ENCODE measurements at regions not wholly inside any gene's neighbourhood (a gene's known extent, or its start where the extent isn't known, plus 50 kb on each side); places are given as distances from the start of the nearest gene placed in this dataset.

GRCh38 chr20:24207803-24208300 is 219.3 kb upstream of the GGTLC1 start:
- in situ Hi-C loops (cut with MboI; ENCODE audit: low sequenced_read_pairs, unreplicated experiment), result no loop called here
- TF ChIP-seq CTCF (IDR thresholded peaks at IDR 0.05; ENCODE audit: borderline replicate concordance, control extremely low read depth, extremely low read depth, insufficient read depth, missing control alignments), result no peak
- DNase-seq (ENCODE audit: low spot score), result no peak

GRCh38 chr20:24206995-24207394 is 218.4 kb upstream of the GGTLC1 start:
- in situ Hi-C loops (cut with MboI; ENCODE audit: low sequenced_read_pairs, unreplicated experiment), result no loop called here
- TF ChIP-seq CTCF (IDR thresholded peaks at IDR 0.05; ENCODE audit: borderline replicate concordance, control extremely low read depth, extremely low read depth, insufficient read depth, missing control alignments), result no peak
- DNase-seq (ENCODE audit: low spot score), result no peak

GRCh38 chr20:24203526-24204183 is 215.1 kb upstream of the GGTLC1 start:
- TF ChIP-seq CTCF (IDR thresholded peaks at IDR 0.05; ENCODE audit: borderline replicate concordance, control extremely low read depth, extremely low read depth, insufficient read depth, missing control alignments), result no peak
- DNase-seq (ENCODE audit: low spot score), result no peak
- in situ Hi-C loops (cut with MboI; ENCODE audit: low sequenced_read_pairs, unreplicated experiment), result no loop called here

- in situ Hi-C loops (cut with MboI; ENCODE audit: low sequenced_read_pairs, unreplicated experiment), result no loop called here
- no peak for DNase-seq (ENCODE audit: low spot score)
- no peak for TF ChIP-seq CTCF (IDR thresholded peaks at IDR 0.05; ENCODE audit: borderline replicate concordance, control extremely low read depth, extremely low read depth, insufficient read depth, missing control alignments)
These were observed 210.9 kb upstream of the GGTLC1 start for GRCh38 chr20:24199501-24199900.

- TF ChIP-seq CTCF (IDR thresholded peaks at IDR 0.05; ENCODE audit: borderline replicate concordance, control extremely low read depth, extremely low read depth, insufficient read depth, missing control alignments), result no peak
- DNase-seq (ENCODE audit: low spot score), result no peak
- in situ Hi-C loops (cut with MboI; ENCODE audit: low sequenced_read_pairs, unreplicated experiment), result no loop called here
These were observed 205.6 kb upstream of the GGTLC1 start for GRCh38 chr20:24194143-24194542.

- in situ Hi-C loops (cut with MboI; ENCODE audit: low sequenced_read_pairs, unreplicated experiment), result no loop called here
- TF ChIP-seq CTCF (IDR thresholded peaks at IDR 0.05; ENCODE audit: borderline replicate concordance, control extremely low read depth, extremely low read depth, insufficient read depth, missing control alignments), result no peak
- DNase-seq (ENCODE audit: low spot score), result no peak
These were observed 202.3 kb upstream of the GGTLC1 start for GRCh38 chr20:24190905-24191304.

Measured in GM13976 (cell line).